ENCODE measurements at regions not wholly inside any gene's neighbourhood (a gene's known extent, or its start where the extent isn't known, plus 50 kb on each side); places are given as distances from the start of the nearest gene placed in this dataset.

GRCh38 chr18:75782826-75783225 lies 355.3 kb upstream of the SMIM21 start:
- POLR2A ChIA-PET = no interaction called here
- no peak for DNase-seq (ENCODE audit: extremely low spot score)
- no peak for TF ChIP-seq ELF4 (IDR thresholded peaks at IDR 0.05)
- TF ChIP-seq L3MBTL2 (conservative IDR thresholded peaks at IDR 0.05) = no peak
- no peak for TF ChIP-seq NFRKB (IDR thresholded peaks at IDR 0.05)
- TF ChIP-seq FOXK2 (IDR thresholded peaks at IDR 0.05) = no peak
- TF ChIP-seq FOXM1 (IDR thresholded peaks at IDR 0.05; ENCODE audit: borderline replicate concordance) = no peak
- no peak for TF ChIP-seq CTBP1 (IDR thresholded peaks at IDR 0.05; ENCODE audit: borderline replicate concordance)
- no peak for TF ChIP-seq BHLHE40 (IDR thresholded peaks at IDR 0.05; ENCODE audit: borderline replicate concordance)
- TF ChIP-seq SUZ12 (IDR thresholded peaks at IDR 0.05) = no peak
- TF ChIP-seq ZNF384 (IDR thresholded peaks at IDR 0.05) = no peak
- no peak for TF ChIP-seq ARNT (IDR thresholded peaks at IDR 0.05)
- TF ChIP-seq SP1 (IDR thresholded peaks at IDR 0.05) = no peak
- TF ChIP-seq TARDBP (IDR thresholded peaks at IDR 0.05) = no peak
- no peak for TF ChIP-seq LEF1 (IDR thresholded peaks at IDR 0.05; ENCODE audit: borderline replicate concordance)
- TF ChIP-seq HDGF (IDR thresholded peaks at IDR 0.05; ENCODE audit: borderline replicate concordance) = no peak
- no peak for TF ChIP-seq PKNOX1 (IDR thresholded peaks at IDR 0.05)
- TF ChIP-seq FOXA1 (IDR thresholded peaks at IDR 0.05) = no peak
- CTCF ChIA-PET = no interaction called here

- POLR2A ChIA-PET = no interaction called here
- CTCF ChIA-PET = no interaction called here
- TF ChIP-seq LEF1 (IDR thresholded peaks at IDR 0.05; ENCODE audit: borderline replicate concordance) = no peak
- TF ChIP-seq ARNT (IDR thresholded peaks at IDR 0.05) = no peak
- no peak for TF ChIP-seq NFRKB (IDR thresholded peaks at IDR 0.05)
- TF ChIP-seq PKNOX1 (IDR thresholded peaks at IDR 0.05) = no peak
- TF ChIP-seq FOXK2 (IDR thresholded peaks at IDR 0.05) = no peak
- no peak for TF ChIP-seq SP1 (IDR thresholded peaks at IDR 0.05)
- TF ChIP-seq FOXA1 (IDR thresholded peaks at IDR 0.05) = no peak
- TF ChIP-seq ZNF384 (IDR thresholded peaks at IDR 0.05) = no peak
- no peak for TF ChIP-seq L3MBTL2 (conservative IDR thresholded peaks at IDR 0.05)
- no peak for TF ChIP-seq HDGF (IDR thresholded peaks at IDR 0.05; ENCODE audit: borderline replicate concordance)
- no peak for TF ChIP-seq SUZ12 (IDR thresholded peaks at IDR 0.05)
- no peak for TF ChIP-seq BHLHE40 (IDR thresholded peaks at IDR 0.05; ENCODE audit: borderline replicate concordance)
- TF ChIP-seq FOXM1 (IDR thresholded peaks at IDR 0.05; ENCODE audit: borderline replicate concordance) = no peak
- no peak for TF ChIP-seq CTBP1 (IDR thresholded peaks at IDR 0.05; ENCODE audit: borderline replicate concordance)
- TF ChIP-seq ELF4 (IDR thresholded peaks at IDR 0.05) = no peak
- no peak for TF ChIP-seq TARDBP (IDR thresholded peaks at IDR 0.05)
- no peak for DNase-seq (ENCODE audit: extremely low spot score)
Measured at GRCh38 chr18:75782204-75782603, 354.7 kb upstream of the SMIM21 start.

GRCh38 chr18:75779910-75780309 lies 352.4 kb upstream of the SMIM21 start:
- no peak for DNase-seq (ENCODE audit: extremely low spot score)
- TF ChIP-seq FOXK2 (IDR thresholded peaks at IDR 0.05) (no peak), SUZ12 (IDR thresholded peaks at IDR 0.05) (no peak), ZNF384 (IDR thresholded peaks at IDR 0.05) (no peak), NFRKB (IDR thresholded peaks at IDR 0.05) (no peak), FOXA1 (IDR thresholded peaks at IDR 0.05) (no peak), FOXM1 (IDR thresholded peaks at IDR 0.05; ENCODE audit: borderline replicate concordance) (no peak), SP1 (IDR thresholded peaks at IDR 0.05) (no peak), LEF1 (IDR thresholded peaks at IDR 0.05; ENCODE audit: borderline replicate concordance) (no peak), CTBP1 (IDR thresholded peaks at IDR 0.05; ENCODE audit: borderline replicate concordance) (no peak)
- CTCF ChIA-PET = no interaction called here
- POLR2A ChIA-PET = no interaction called here

DNA sequence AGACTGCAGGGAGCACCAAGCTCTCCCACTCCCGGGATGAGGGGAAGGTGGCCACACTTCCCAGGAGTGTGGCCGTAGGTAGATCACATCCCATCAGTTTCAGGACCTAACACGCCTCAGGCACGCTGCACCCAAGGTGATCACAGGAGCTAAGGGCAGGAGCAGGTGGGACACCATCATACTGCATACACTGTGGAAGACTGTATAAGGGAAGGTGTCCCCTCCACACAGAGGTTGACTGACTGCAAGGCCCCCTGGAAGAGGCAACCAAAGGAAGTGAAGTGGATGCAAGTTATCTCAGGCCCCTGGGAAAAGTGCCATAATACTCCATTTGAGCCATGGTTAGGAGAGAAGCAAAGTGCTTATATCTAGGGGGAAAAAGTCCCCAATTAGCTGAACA lies 351.9 kb upstream of the SMIM21 start:
- ChIA-PET POLR2A (no interaction called here), CTCF (no interaction called here)
- TF ChIP-seq ARNT (IDR thresholded peaks at IDR 0.05) (no peak), PKNOX1 (IDR thresholded peaks at IDR 0.05) (no peak)
- no peak for DNase-seq (ENCODE audit: extremely low spot score)

GRCh38 chr18:75777630-75778029 lies 350.1 kb upstream of the SMIM21 start:
- TF ChIP-seq SUZ12 (IDR thresholded peaks at IDR 0.05) (no peak), FOXA1 (IDR thresholded peaks at IDR 0.05) (no peak)
- ChIA-PET POLR2A (no interaction called here), CTCF (no interaction called here)
- no peak for DNase-seq (ENCODE audit: extremely low spot score)

DNA sequence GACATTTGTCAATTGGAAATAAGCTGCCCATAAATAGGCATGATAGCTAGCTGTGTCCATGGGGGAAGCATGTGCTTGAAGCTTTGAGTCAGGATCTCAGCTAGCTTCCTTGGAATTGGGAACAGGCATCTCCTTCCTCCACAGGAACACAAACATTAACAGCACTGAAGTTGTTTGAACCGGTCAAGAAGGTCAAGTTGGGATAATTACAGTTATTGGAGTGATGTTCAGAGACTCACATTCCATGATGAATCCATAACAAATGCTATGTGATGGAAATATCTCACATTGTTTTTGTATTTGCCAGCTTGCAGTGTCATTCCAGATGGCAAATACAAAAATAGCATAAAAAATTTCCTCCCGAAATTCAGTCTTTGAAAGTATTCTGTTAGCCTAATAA lies 347.6 kb upstream of the SMIM21 start:
- no peak for DNase-seq (ENCODE audit: extremely low spot score)
- TF ChIP-seq SUZ12 (IDR thresholded peaks at IDR 0.05) (no peak), ELF4 (IDR thresholded peaks at IDR 0.05) (no peak), FOXK2 (IDR thresholded peaks at IDR 0.05) (no peak), ARNT (IDR thresholded peaks at IDR 0.05) (no peak), NFRKB (IDR thresholded peaks at IDR 0.05) (no peak), PKNOX1 (IDR thresholded peaks at IDR 0.05) (no peak), BHLHE40 (IDR thresholded peaks at IDR 0.05; ENCODE audit: borderline replicate concordance) (no peak), HDGF (IDR thresholded peaks at IDR 0.05; ENCODE audit: borderline replicate concordance) (no peak), FOXM1 (IDR thresholded peaks at IDR 0.05; ENCODE audit: borderline replicate concordance) (no peak), L3MBTL2 (conservative IDR thresholded peaks at IDR 0.05) (no peak), LEF1 (IDR thresholded peaks at IDR 0.05; ENCODE audit: borderline replicate concordance) (no peak), FOXA1 (IDR thresholded peaks at IDR 0.05) (no peak), ZNF384 (IDR thresholded peaks at IDR 0.05) (no peak), CTBP1 (IDR thresholded peaks at IDR 0.05; ENCODE audit: borderline replicate concordance) (no peak), TARDBP (IDR thresholded peaks at IDR 0.05) (no peak), SP1 (IDR thresholded peaks at IDR 0.05) (no peak)
- POLR2A ChIA-PET = no interaction called here
- CTCF ChIA-PET = no interaction called here
